GM19351 (cell line): ENCODE measurements at regions not wholly inside any gene's neighbourhood (a gene's known extent, or its start where the extent isn't known, plus 50 kb on each side); places are given as distances from the start of the nearest gene placed in this dataset.
"Not testable (repeated sequence)": the region's sequence is repeated elsewhere in the genome, so short reads cannot be mapped to it uniquely, and the experiment has no call there.

Experiments used
- ATAC-seq: cut with Tn5 transposase; IDR thresholded peaks from one replicate; pipeline ENCODE4 v1.9.1; 2021; ENCODE audit warnings: mild to moderate bottlenecking, moderate library complexity; ENCODE audit not compliant: unreplicated experiment

GRCh38 chr14:97804056-97804455 is 1006.9 kb downstream of the VRK1 start:
- ATAC-seq: no peak

- no peak for ATAC-seq
Measured at GRCh38 chr14:97806891-97807290, 1009.7 kb downstream of the VRK1 start.

- not testable (repeated sequence) for ATAC-seq
Measured at GRCh38 chr14:97808541-97808940, 1011.4 kb downstream of the VRK1 start.

- ATAC-seq: no peak
Measured at GRCh38 chr14:97813556-97813955, 1016.4 kb downstream of the VRK1 start.

DNA sequence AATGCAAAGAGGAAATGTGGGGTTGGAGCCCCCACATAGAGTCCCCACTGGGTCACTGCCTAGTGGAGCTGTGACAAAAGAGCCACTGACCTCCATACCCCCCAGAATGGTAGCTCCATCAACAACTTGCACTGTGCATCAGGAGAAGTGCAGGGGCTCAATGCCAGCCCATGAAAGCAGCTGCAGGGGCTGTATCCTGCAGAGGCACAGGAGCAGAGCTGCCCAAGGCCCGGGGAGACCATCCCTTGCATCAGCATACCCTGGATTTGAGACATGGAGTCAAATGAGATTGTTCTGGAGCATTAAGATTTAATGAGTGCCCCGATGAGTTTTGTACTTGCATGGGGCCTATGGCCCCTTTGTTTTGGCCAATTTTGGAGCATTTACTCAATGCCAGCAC is 1023.6 kb downstream of the VRK1 start:
- no peak for ATAC-seq

- no peak for ATAC-seq
Measured at GRCh38 chr14:97824218-97824617, 1027.0 kb downstream of the VRK1 start.

- no peak for ATAC-seq
Measured at GRCh38 chr14:97827746-97828145, 1030.6 kb downstream of the VRK1 start.

DNA sequence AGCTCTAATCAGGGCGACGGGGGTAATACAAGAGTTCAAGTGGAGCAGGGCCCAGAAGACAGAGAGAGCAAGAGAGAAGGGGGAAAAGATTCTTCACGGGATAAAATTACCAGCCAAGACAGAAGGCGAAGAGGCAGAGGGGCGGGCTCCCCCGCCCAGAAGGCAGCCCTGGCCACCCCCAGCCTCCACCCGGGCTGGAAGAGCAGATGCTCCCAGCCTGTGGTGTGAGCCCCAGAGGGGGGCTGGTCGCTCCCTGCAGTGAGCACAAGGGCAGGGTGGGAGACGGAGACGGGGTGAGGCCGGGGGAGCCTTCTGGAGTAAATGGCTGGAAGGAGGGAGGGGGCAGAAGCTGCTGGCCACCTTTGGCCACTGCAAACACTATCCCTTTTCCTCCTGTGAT is 1035.6 kb downstream of the VRK1 start:
- ATAC-seq: no peak

- ATAC-seq: no peak
Measured at GRCh38 chr14:97838986-97839385, 1041.8 kb downstream of the VRK1 start.

DNA sequence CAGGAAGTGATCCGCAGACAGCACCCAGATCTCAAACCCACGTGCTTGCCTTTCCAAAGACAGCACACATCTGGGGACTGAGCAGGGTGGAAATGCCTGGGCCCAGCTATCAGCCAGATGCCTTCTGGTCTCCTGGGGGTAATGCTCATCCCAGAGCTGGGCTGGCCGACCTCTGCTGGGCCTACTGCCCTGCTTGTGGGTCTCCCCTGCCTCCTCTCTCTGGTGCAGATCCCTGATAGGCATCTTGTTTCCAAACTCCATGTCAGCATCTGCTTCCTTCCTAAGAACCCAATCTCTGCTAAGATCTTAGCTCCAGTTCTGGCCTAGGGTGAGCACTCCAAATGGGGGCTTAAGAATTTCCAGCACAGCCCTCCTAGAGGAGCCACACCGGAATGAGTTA is 1043.0 kb downstream of the VRK1 start:
- ATAC-seq: no peak

GRCh38 chr14:97841762-97842161 is 1044.6 kb downstream of the VRK1 start:
- ATAC-seq: no peak

DNA sequence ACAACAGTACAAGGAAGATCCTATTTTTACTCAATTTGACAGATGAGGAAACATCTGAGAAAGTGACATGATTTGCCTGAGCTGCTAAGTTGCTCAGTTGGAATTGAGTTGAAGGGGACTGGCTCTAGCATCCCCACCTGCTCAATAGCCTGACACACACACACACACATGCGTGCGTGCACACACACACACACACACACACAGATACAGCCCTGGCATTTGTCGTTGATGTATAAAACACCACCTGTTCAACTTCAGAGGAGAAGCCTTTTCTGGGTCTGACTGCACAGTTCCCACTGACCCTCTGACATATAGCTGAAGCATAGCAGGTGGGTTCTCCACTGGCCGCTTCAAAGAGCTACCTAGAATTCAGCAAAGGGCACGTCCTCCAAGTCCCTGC is 1045.9 kb downstream of the VRK1 start:
- no peak for ATAC-seq

GRCh38 chr14:97844042-97844441 is 1046.9 kb downstream of the VRK1 start:
- no peak for ATAC-seq

- ATAC-seq: no peak
Measured at GRCh38 chr14:97846156-97846555, 1049.0 kb downstream of the VRK1 start.

DNA sequence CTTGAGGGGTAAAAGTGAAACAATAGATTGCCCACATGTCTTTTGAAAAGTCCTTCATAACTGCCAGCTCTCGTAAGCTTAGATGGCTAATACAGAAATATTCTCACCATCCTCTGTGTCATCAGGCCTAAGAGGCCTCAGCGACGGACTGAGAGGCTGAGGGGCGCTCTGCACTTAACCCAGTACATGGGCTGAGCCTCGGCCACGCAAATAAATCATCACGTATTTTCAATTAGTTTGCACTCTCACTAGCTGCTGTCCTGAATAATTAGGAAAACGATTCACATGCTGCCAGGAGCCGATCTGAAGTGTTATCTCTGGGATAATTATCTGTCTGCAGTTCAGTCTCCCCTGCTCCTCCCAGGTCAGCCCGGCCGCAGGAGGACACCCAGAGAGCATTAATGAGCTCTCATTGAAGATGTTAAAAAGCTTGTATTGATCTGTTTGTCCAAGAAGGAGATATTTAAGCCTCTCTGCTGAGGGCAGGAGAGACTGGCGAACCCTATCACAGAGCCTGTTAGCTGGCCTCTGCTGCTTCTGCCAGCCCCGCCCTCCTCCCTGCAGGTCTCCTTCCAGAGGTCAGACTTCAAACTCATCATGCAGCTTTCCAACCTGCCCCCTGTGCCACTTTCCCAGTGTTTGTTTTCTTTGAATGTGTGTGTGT is 1051.3 kb downstream of the VRK1 start:
- no peak for ATAC-seq

DNA sequence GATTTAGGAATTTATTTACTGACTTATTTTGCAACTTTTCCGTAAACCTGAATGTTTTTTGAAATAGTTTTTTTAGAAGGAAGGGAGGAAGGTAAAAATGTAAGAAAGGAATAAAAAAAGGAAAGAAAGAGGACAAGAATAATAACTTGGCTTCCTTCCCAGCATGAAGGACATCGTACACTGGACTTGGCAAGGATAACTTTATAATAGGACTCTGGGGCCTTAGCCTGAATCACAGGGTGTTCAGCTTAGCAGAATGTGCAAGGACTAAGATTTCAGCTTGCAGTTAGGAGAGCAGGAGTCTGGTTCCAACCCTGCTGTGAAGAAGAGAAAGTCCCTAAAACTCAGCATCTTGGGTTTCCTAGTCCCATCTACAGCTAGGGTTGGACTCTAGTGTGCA is 1053.3 kb downstream of the VRK1 start:
- no peak for ATAC-seq

DNA sequence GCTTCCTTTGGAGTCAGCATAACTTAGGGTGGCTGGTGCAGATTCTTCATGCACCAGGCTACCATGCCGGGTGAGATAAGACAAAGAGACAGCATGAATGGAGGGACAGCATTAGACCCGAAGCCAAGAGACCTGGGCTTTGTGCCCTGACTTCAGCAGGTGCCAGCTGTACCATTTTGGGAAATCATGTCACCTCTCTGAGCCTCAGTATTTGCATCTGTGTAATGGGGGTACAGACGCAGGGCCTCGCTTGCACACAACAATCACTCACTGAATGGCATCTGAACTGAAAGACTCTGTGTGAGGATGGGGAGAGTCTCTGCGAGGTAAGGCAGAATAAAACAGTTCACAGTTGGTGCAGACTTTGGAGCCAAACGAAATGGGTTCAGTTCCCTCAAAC is 1053.7 kb downstream of the VRK1 start:
- ATAC-seq: no peak

DNA sequence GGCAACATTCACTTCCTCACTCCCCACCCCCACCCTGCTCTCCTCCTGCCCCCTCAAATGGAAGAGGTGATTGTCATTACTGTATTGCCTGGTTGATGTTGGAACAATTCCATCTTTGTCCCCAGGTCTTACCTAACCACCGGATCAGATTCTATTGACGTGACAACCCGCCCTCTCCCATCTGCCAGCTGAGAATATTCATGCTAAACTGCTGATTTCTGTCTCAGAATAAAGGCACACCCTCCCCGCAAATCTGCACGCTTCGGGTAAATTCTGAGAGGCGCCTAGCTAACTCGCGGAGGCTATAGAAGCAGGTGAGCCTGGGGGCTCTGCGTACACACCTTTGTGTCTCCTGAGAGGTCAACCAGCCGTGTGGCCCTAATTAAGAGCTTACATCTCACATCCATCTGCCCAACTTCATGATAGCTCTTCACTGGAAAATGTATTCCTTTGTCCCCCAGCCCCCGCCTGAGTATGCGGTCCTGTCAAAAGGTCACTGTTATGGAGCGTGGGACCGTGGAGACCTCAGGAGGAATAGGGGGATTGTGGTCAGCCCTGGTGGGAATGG is 1054.3 kb downstream of the VRK1 start:
- ATAC-seq: no peak

GRCh38 chr14:97854918-97855317 is 1057.7 kb downstream of the VRK1 start:
- ATAC-seq: no peak

DNA sequence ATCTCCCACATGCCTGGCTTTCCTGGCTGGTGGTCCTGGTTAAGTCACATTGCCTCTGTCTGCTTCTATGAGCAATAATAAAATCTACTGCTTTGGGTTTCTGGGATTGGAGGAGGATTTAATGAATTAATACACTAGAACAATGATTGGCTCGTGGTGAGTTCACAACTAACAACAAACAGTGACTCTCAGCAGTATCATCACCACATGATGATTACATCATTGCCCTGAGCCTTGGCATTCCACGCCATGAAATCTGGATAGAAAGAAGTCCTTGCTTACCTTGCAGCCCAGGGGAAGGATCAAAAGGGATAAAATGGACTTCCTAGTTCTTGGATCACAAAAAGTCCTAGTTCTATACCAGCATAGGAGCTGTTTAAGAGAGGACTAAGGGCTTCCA is 1069.0 kb downstream of the VRK1 start:
- no peak for ATAC-seq

DNA sequence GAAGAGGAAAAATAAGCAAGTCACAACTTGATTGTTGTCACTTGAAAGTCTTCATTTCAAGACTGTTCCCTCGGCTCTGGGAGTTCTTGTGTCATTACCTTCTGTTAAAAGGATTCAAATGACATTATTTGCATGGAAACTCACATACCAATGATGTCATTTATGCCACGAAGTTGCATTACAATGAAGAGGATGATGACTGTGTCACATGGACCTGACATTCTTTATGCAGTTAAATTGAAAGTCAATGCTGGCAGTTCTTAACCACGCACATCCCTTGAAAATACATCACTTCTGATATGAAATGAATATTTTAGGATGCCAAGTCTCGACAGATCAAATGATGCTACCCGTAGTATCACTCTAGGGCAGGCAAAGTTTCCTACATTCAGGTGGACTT is 1069.5 kb downstream of the VRK1 start:
- no peak for ATAC-seq

- no peak for ATAC-seq
Measured at GRCh38 chr14:97873291-97873690, 1076.1 kb downstream of the VRK1 start.

DNA sequence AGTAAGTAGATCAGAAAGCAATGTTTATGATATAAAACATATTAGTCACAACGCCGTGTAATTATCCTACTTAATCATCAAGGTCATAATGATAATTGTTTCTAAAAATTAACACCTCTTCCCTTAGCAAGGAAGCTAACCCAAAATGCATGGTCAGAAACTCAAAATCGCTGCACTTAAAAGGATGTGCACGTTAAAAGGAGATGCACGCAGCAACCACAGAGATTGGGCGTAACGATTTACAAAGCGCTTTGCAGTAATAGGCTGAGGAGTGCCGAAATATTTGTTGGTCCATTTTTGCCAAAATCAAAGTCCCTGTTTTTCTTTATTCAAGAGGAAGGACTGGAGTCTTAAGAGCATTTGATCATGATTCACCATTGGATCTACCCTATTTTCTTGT is 1077.2 kb downstream of the VRK1 start:
- ATAC-seq: no peak
